ENCODE measurements at regions not wholly inside any gene's neighbourhood (a gene's known extent, or its start where the extent isn't known, plus 50 kb on each side); places are given as distances from the start of the nearest gene placed in this dataset.

- TF ChIP-seq CTCF (IDR thresholded peaks at IDR 0.05; ENCODE audit: borderline replicate concordance, insufficient read depth, low read depth, low read length), result no peak
- no peak overlapping the region for H3K4me3 ChIP-seq (ENCODE audit: low read depth, low read length)
These were observed 441.1 kb upstream of the SEMA3D start for GRCh38 chr7:85627791-85628586.

- H3K4me3 ChIP-seq (ENCODE audit: low read depth, low read length), result no peak overlapping the region
- TF ChIP-seq CTCF (IDR thresholded peaks at IDR 0.05; ENCODE audit: borderline replicate concordance, insufficient read depth, low read depth, low read length), result no peak
These were observed 435.2 kb upstream of the SEMA3D start for GRCh38 chr7:85622059-85622458.

GRCh38 chr7:85620936-85621685 lies 434.3 kb upstream of the SEMA3D start:
- no peak overlapping the region for H3K4me3 ChIP-seq (ENCODE audit: low read depth, low read length)
- no peak for TF ChIP-seq CTCF (IDR thresholded peaks at IDR 0.05; ENCODE audit: borderline replicate concordance, insufficient read depth, low read depth, low read length)

- H3K4me3 ChIP-seq (ENCODE audit: low read depth, low read length), result no peak overlapping the region
- TF ChIP-seq CTCF (IDR thresholded peaks at IDR 0.05; ENCODE audit: borderline replicate concordance, insufficient read depth, low read depth, low read length), result no peak
These were observed 432.4 kb upstream of the SEMA3D start for GRCh38 chr7:85619236-85619635.

GRCh38 chr7:85614684-85615083 lies 427.8 kb upstream of the SEMA3D start:
- no peak for TF ChIP-seq CTCF (IDR thresholded peaks at IDR 0.05; ENCODE audit: borderline replicate concordance, insufficient read depth, low read depth, low read length)

GRCh38 chr7:85612514-85612913 lies 425.7 kb upstream of the SEMA3D start:
- no peak overlapping the region for H3K4me3 ChIP-seq (ENCODE audit: low read depth, low read length)
- TF ChIP-seq CTCF (IDR thresholded peaks at IDR 0.05; ENCODE audit: borderline replicate concordance, insufficient read depth, low read depth, low read length), result no peak

More at GRCh38 chr7:85614684-85615083, 427.8 kb upstream of the SEMA3D start:
- H3K4me3 ChIP-seq (ENCODE audit: low read depth, low read length), result no peak overlapping the region

Data from GM12875 (cell line).